Neuronal stem cell (in vitro differentiated cells): ENCODE measurements at regions not wholly inside any gene's neighbourhood (a gene's known extent, or its start where the extent isn't known, plus 50 kb on each side); places are given as distances from the start of the nearest gene placed in this dataset.
A peak's percentile ranks its signal among the peaks of the same experiment; 100 is the strongest.

Source experiments
- DNase-seq: peaks from one replicate; pipeline ENCODE4 v3.0.0-alpha.2; 2013; ENCODE audit warnings: low spot score
- H2AFZ ChIP-seq: one replicate; pipeline ENCODE4 v1.6.1; 2013; ENCODE audit warnings: mild to moderate bottlenecking, low read length, inconsistent platforms
- H2AK5ac ChIP-seq: 2 replicates; pipeline ENCODE4 v1.6.1; 2013; ENCODE audit warnings: low read depth, mild to moderate bottlenecking, inconsistent platforms, low read length, moderate library complexity, mixed read lengths
- H2BK120ac ChIP-seq: 2 replicates; pipeline ENCODE4 v1.6.1; 2013; ENCODE audit warnings: low read depth, mild to moderate bottlenecking, inconsistent platforms, low read length, moderate library complexity, mixed read lengths
- H2BK12ac ChIP-seq: one replicate; pipeline ENCODE4 v1.6.1; 2013; ENCODE audit warnings: low read length, inconsistent platforms
- H2BK15ac ChIP-seq: 2 replicates; pipeline ENCODE4 v1.6.1; 2013; ENCODE audit warnings: mild to moderate bottlenecking, low read length, inconsistent platforms, mixed read lengths
- H2BK5ac ChIP-seq: one replicate; pipeline ENCODE4 v1.6.1; 2013; ENCODE audit warnings: inconsistent platforms, mild to moderate bottlenecking, low read length, moderate library complexity
- H3K14ac ChIP-seq: one replicate; pipeline ENCODE4 v1.6.1; 2013; ENCODE audit warnings: low read length, inconsistent platforms
- H3K18ac ChIP-seq: 2 replicates; pipeline ENCODE4 v1.6.1; 2013; ENCODE audit warnings: low read length, inconsistent platforms
- H3K23ac ChIP-seq: 2 replicates; pipeline ENCODE4 v1.6.1; 2013; ENCODE audit warnings: low read depth, mild to moderate bottlenecking, mixed read lengths, low read length, inconsistent platforms; ENCODE audit not compliant: poor library complexity
- H3K27ac ChIP-seq: replicated peaks from 3 replicates; pipeline ENCODE4 v1.5.1; 2013; ENCODE audit warnings: low read length, inconsistent platforms
- H3K27me3 ChIP-seq, 3 experiments: 2 replicates each; pipeline ENCODE4 v1.6.1; 2013; ENCODE audit warnings: low read length in 3 of 3, mild to moderate bottlenecking in 2 of 3, inconsistent platforms in 1 of 3, low read depth in 1 of 3, mixed read lengths in 1 of 3, moderate library complexity in 1 of 3; ENCODE audit not compliant: control insufficient read depth in 3 of 3, insufficient read depth in 3 of 3
- H3K36me3 ChIP-seq, 2 donors: replicated peaks in 1 of 2; 2 replicates each; pipeline ENCODE4 v1.6.1; 2013; ENCODE audit warnings: low read length in 2 of 2; ENCODE audit not compliant: control insufficient read depth in 2 of 2, insufficient read depth in 2 of 2
- H3K4ac ChIP-seq: 2 replicates; pipeline ENCODE4 v1.6.1; 2013; ENCODE audit warnings: inconsistent platforms, mild to moderate bottlenecking, low read length, moderate library complexity
- H3K4me1 ChIP-seq, 2 donors: 1 replicate in 1 of 2; 2 replicates in 1 of 2; pipeline ENCODE4 v1.6.1; 2013; ENCODE audit warnings: low read length in 2 of 2, low read depth in 1 of 2; ENCODE audit not compliant: control insufficient read depth in 2 of 2, insufficient read depth in 1 of 2
- H3K4me2 ChIP-seq: one replicate; pipeline ENCODE4 v1.6.1; 2013; ENCODE audit warnings: mild to moderate bottlenecking, low read length, inconsistent platforms; ENCODE audit not compliant: insufficient read depth, poor library complexity, severe bottlenecking
- H3K4me3 ChIP-seq, 2 donors: 2 replicates each; pipeline ENCODE4 v1.5.1; 2013; ENCODE audit warnings: low read length in 2 of 2, mild to moderate bottlenecking in 2 of 2, inconsistent platforms in 1 of 2, moderate library complexity in 1 of 2
- H3K79me1 ChIP-seq: one replicate; pipeline ENCODE4 v1.6.1; 2013; ENCODE audit warnings: low read depth, mild to moderate bottlenecking, inconsistent platforms, low read length, moderate library complexity
- H3K9ac ChIP-seq: one replicate; pipeline ENCODE4 v1.6.1; 2013; ENCODE audit warnings: mild to moderate bottlenecking, low read depth, low read length, inconsistent platforms; ENCODE audit not compliant: poor library complexity
- H3K9me3 ChIP-seq, 2 donors: replicated peaks in 1 of 2; 2 replicates each; pipeline versions ENCODE3 to v1.6.1; 2013; ENCODE audit warnings: low read length in 2 of 2, mild to moderate bottlenecking in 2 of 2, inconsistent platforms in 1 of 2, low read depth in 1 of 2, mixed read lengths in 1 of 2, moderate library complexity in 1 of 2; ENCODE audit not compliant: control insufficient read depth in 2 of 2, insufficient read depth in 1 of 2
- H4K8ac ChIP-seq: one replicate; pipeline ENCODE4 v1.6.1; 2013; ENCODE audit warnings: low read depth, mild to moderate bottlenecking, inconsistent platforms, low read length, moderate library complexity
- H4K91ac ChIP-seq: one replicate; pipeline ENCODE4 v1.6.1; 2013; ENCODE audit warnings: low read length, low read depth, mild to moderate bottlenecking, inconsistent platforms; ENCODE audit not compliant: poor library complexity
- WGBS, 2 donors: extraction: QIAGEN DNeasy Blood & Tissue Kit; methylation state at CpG; one replicate each; pipeline ENCODE4 v1.1.7; 2013; ENCODE audit warnings: missing lambda C conversion rate in 2 of 2, mixed read lengths in 1 of 2; ENCODE audit not compliant: insufficient read length in 2 of 2, insufficient replicate concordance in 1 of 2; ENCODE audit errors: extremely low coverage in 2 of 2; 5-methylcytosine and 5-hydroxymethylcytosine counted together

DNA sequence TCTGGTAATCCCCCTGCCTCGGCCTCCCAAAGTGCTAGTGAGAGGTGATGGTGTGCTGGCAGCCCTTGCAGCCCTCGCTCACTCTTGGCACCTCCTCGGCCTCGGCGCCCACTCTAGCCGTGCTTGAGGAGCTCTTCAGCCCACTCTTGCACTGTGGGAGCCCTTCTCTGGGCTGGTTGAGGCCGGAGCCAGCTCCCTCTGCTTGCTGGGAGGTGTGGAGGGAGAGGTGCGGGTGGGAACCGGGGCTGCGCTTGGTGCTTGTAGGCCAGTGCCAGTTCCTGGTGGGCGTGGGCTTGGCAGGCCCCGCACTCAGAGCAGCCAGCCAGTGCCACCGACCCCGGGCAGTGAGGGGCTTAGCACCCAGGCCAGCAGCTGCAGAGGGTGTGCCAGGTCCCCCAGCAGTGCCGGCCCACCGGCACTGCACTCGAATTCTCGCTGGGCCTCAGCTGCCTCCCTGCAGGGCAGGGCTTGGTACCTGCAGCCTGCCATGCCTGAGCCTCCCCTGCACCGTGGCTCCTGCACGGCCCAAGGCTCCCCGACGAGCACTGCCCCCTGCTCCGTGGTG is 189.0 kb upstream of the ASCC3 start:
- no peak overlapping the region for H3K9ac ChIP-seq
- peaks cover 2% of the 10 kb centered on the region for H3K79me1 ChIP-seq
- H3K4me3 ChIP-seq = no peak overlapping the region
- no peaks in the 10 kb centered on the region for H3K4me1 ChIP-seq
- H2AK5ac ChIP-seq = no peak overlapping the region
- H3K27me3 ChIP-seq = no peaks in the 10 kb centered on the region
- no peak overlapping the region for H3K14ac ChIP-seq
- WGBS, 2 donors = no CpG with 5 or more reads among the region's 23 CpGs
- H3K9me3 ChIP-seq = no peaks in the 10 kb centered on the region
- H3K4me2 ChIP-seq = no peak overlapping the region
- H3K4ac ChIP-seq = no peak overlapping the region
- DNase-seq = no peak
- H3K23ac ChIP-seq = no peak overlapping the region
- H2BK12ac ChIP-seq = no peak overlapping the region
- H4K91ac ChIP-seq = no peak overlapping the region
- peak overlapping the region; percentile 28 for H3K18ac ChIP-seq
- H3K36me3 ChIP-seq = no peaks in the 10 kb centered on the region
- no peak overlapping the region for H2BK5ac ChIP-seq
- no peak overlapping the region for H4K8ac ChIP-seq
- no peak overlapping the region for H2BK15ac ChIP-seq
- no peak overlapping the region for H2AFZ ChIP-seq
- no peak overlapping the region for H2BK120ac ChIP-seq
- H3K27ac ChIP-seq = no peak overlapping the region

DNA sequence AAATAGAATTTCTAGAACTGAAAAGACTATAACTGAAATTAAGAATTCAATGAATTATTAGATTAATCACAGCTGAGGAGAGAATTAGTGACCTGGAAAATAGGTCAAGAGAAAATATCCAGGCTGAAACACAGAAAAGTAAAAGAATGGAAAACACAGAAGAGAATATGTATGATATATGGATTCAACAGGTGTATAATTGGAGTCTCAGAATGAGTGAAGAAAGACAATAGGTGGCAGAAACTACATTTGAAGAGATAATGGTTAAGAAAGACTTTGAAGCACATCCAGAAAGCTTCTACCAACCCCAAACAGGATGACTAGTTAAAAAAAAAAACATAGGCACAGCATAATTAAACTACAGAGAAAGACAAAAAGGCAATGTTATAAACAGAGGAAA is 196.2 kb upstream of the ASCC3 start:
- Histone ChIP-seq H3K4me3 (no peak overlapping the region), H2BK15ac (no peak overlapping the region), H3K9me3 (peaks cover 0 to 2% of the 10 kb centered on the region in 2 donors), H3K79me1 (no peaks in the 10 kb centered on the region), H3K4ac (no peak overlapping the region), H2BK5ac (no peak overlapping the region), H3K4me2 (no peak overlapping the region), H3K9ac (no peak overlapping the region), H3K4me1 (no peaks in the 10 kb centered on the region), H2BK12ac (no peak overlapping the region), H3K14ac (no peak overlapping the region), H2BK120ac (no peak overlapping the region), H4K91ac (no peak overlapping the region), H2AK5ac (no peak overlapping the region), H2AFZ (no peak overlapping the region), H3K36me3 (no peaks in the 10 kb centered on the region), H3K18ac (no peak overlapping the region), H3K27ac (no peak overlapping the region), H3K23ac (no peak overlapping the region), H4K8ac (no peak overlapping the region), H3K27me3 (no peaks in the 10 kb centered on the region)
- DNase-seq = no peak

DNA sequence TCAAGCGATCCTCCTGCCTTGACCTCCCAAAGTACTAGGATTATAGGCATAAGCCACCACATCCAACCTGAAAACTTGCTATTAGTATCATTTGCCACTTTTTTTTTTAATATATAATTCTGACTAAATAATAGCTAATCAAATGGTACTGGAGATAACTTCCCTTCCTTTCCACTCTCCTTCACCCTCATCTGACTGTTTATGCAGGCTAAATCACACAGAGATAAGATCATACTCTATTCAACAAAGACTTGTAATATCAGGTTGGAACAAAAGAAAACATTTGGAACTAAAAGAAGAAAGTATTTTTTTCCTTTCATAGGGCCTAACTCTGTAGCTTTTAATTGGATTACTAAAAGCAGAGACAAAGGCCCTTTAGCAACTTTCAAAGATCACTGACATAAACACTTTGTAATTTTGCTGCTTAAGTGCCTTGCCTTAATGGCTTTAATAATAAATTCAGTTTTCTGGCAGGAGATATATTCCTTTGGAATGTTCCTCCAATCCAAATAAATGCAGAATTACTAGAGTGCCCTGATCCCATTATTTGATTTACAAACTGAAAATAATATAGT is 198.7 kb upstream of the ASCC3 start:
- Histone ChIP-seq H2BK120ac (no peak overlapping the region), H3K4me2 (no peak overlapping the region), H2BK15ac (no peak overlapping the region), H3K79me1 (no peaks in the 10 kb centered on the region), H3K18ac (no peak overlapping the region), H3K23ac (no peak overlapping the region), H2AFZ (no peak overlapping the region), H3K27me3 (no peaks in the 10 kb centered on the region), H4K91ac (no peak overlapping the region), H2BK12ac (no peak overlapping the region), H2BK5ac (no peak overlapping the region), H3K4me1 (peaks cover 0 to 6% of the 10 kb centered on the region in 2 donors), H3K27ac (no peak overlapping the region), H4K8ac (no peak overlapping the region), H3K4ac (no peak overlapping the region), H3K14ac (no peak overlapping the region), H3K4me3 (no peak overlapping the region), H3K9ac (no peak overlapping the region), H2AK5ac (no peak overlapping the region), H3K9me3 (peaks cover 0 to 2% of the 10 kb centered on the region in 2 donors), H3K36me3 (no peaks in the 10 kb centered on the region)
- WGBS, 2 donors = no CpG with 5 or more reads among the region's 1 CpG
- DNase-seq = no peak

GRCh38 chr6:101080597-101080996 is 199.5 kb upstream of the ASCC3 start:
- H2BK5ac ChIP-seq = no peak overlapping the region
- no peak overlapping the region for H2BK15ac ChIP-seq
- no peak overlapping the region for H2BK120ac ChIP-seq
- no peak overlapping the region for H3K14ac ChIP-seq
- no peaks in the 10 kb centered on the region for H3K79me1 ChIP-seq
- no peak overlapping the region for H2AK5ac ChIP-seq
- H2AFZ ChIP-seq = no peak overlapping the region
- DNase-seq = no peak
- no peak overlapping the region for H3K4me3 ChIP-seq
- no peaks in the 10 kb centered on the region for H3K27me3 ChIP-seq
- no peak overlapping the region for H3K27ac ChIP-seq
- no peak overlapping the region for H4K91ac ChIP-seq
- no peak overlapping the region for H4K8ac ChIP-seq
- H3K4me1 ChIP-seq = peaks cover 0 to 6% of the 10 kb centered on the region in 2 donors
- no peak overlapping the region for H3K9ac ChIP-seq
- H3K9me3 ChIP-seq = peaks cover 0 to 2% of the 10 kb centered on the region in 2 donors
- no peak overlapping the region for H3K4ac ChIP-seq
- H3K23ac ChIP-seq = no peak overlapping the region
- H3K4me2 ChIP-seq = no peak overlapping the region
- H3K36me3 ChIP-seq = no peaks in the 10 kb centered on the region
- no peak overlapping the region for H3K18ac ChIP-seq
- no peak overlapping the region for H2BK12ac ChIP-seq
- no CpG with 5 or more reads among the region's 2 CpGs for WGBS, 2 donors
